ENCODE measurements at regions not wholly inside any gene's neighbourhood (a gene's known extent, or its start where the extent isn't known, plus 50 kb on each side); places are given as distances from the start of the nearest gene placed in this dataset.

GRCh38 chr1:83761167-83762038 lies 237.5 kb downstream of the TTLL7 start:
- Histone ChIP-seq H3K4me1 (ENCODE audit: insufficient read depth) (peaks cover 3% of the 10 kb centered on the region), H3K4me3 (no peak overlapping the region), H3K9me3 (no peaks in the 10 kb centered on the region), H3K27ac (no peak overlapping the region), H3K27me3 (no peaks in the 10 kb centered on the region), H3K36me3 (no peaks in the 10 kb centered on the region)
- TF ChIP-seq POLR2A (IDR thresholded peaks at IDR 0.05) (no peak), EP300 (IDR thresholded peaks at IDR 0.05) (no peak), CTCF (IDR thresholded peaks at IDR 0.05) (no peak)
- no peak for DNase-seq
- intact Hi-C loops (cut with DNase I), result no loop called here
- WGBS, 3 donors, result 13 to 22% (median 21%) methylated on average over 8 of the region's 8 CpGs

GRCh38 chr1:83760226-83761021 lies 238.5 kb downstream of the TTLL7 start:
- Histone ChIP-seq H3K4me3 (no peak overlapping the region), H3K27me3 (no peaks in the 10 kb centered on the region), H3K4me1 (ENCODE audit: insufficient read depth) (peaks cover 3% of the 10 kb centered on the region), H3K36me3 (no peaks in the 10 kb centered on the region), H3K27ac (no peak overlapping the region), H3K9me3 (no peaks in the 10 kb centered on the region)
- 78 to 86% (median 80%) methylated on average over 6 of the region's 6 CpGs for WGBS, 3 donors
- no peak for DNase-seq
- TF ChIP-seq POLR2A (IDR thresholded peaks at IDR 0.05) (no peak), CTCF (IDR thresholded peaks at IDR 0.05) (no peak), EP300 (IDR thresholded peaks at IDR 0.05) (no peak)
- intact Hi-C loops (cut with DNase I), result no loop called here

- no peaks in the 10 kb centered on the region for H3K9me3 ChIP-seq
- intact Hi-C loops (cut with DNase I), result no loop called here
- H3K4me3 ChIP-seq, result no peak overlapping the region
- no peaks in the 10 kb centered on the region for H3K27me3 ChIP-seq
- TF ChIP-seq EP300 (IDR thresholded peaks at IDR 0.05), result no peak
- no peak for TF ChIP-seq POLR2A (IDR thresholded peaks at IDR 0.05)
- no peak for TF ChIP-seq CTCF (IDR thresholded peaks at IDR 0.05)
- no peaks in the 10 kb centered on the region for H3K36me3 ChIP-seq
- 91 to 95% (median 93%) methylated on average over 8 of the region's 8 CpGs for WGBS, 3 donors
- peaks cover 3% of the 10 kb centered on the region for H3K4me1 ChIP-seq (ENCODE audit: insufficient read depth)
- no peak for DNase-seq
- H3K27ac ChIP-seq, result no peak overlapping the region
These were observed 241.8 kb downstream of the TTLL7 start for GRCh38 chr1:83756984-83757717.

- 84 to 98% (median 87%) methylated on average over 2 of the region's 2 CpGs for WGBS, 3 donors
- intact Hi-C loops (cut with DNase I), result no loop called here
- no peak for TF ChIP-seq POLR2A (IDR thresholded peaks at IDR 0.05)
- no peak for TF ChIP-seq CTCF (IDR thresholded peaks at IDR 0.05)
- TF ChIP-seq EP300 (IDR thresholded peaks at IDR 0.05), result no peak
- H3K27ac ChIP-seq, result no peak overlapping the region
- DNase-seq, result no peak
- H3K4me3 ChIP-seq, result no peak overlapping the region
- no peaks in the 10 kb centered on the region for H3K9me3 ChIP-seq
- no peaks in the 10 kb centered on the region for H3K4me1 ChIP-seq (ENCODE audit: insufficient read depth)
- H3K27me3 ChIP-seq, result no peaks in the 10 kb centered on the region
- no peaks in the 10 kb centered on the region for H3K36me3 ChIP-seq
These were observed 247.3 kb downstream of the TTLL7 start for GRCh38 chr1:83751602-83752001.
